ENCODE measurements at regions not wholly inside any gene's neighbourhood (a gene's known extent, or its start where the extent isn't known, plus 50 kb on each side); places are given as distances from the start of the nearest gene placed in this dataset.
A peak's percentile ranks its signal among the peaks of the same experiment; 100 is the strongest.
"Not testable (repeated sequence)": the region's sequence is repeated elsewhere in the genome, so short reads cannot be mapped to it uniquely, and the experiment has no call there.

- intact Hi-C loops (cut with DNase I): no loop called here
- no peak for ATAC-seq (ENCODE audit: poor library complexity)
- no peak for DNase-seq
Observed at GRCh38 chr2:194896871-194897270, 760.2 kb upstream of the SLC39A10 start.

GRCh38 chr2:194883711-194884110 lies 773.3 kb upstream of the SLC39A10 start:
- DNase-seq (no peak), ATAC-seq (ENCODE audit: poor library complexity) (no peak)
- intact Hi-C loops (cut with DNase I): no loop called here

GRCh38 chr2:194870974-194871535 lies 786.0 kb upstream of the SLC39A10 start:
- intact Hi-C loops (cut with DNase I): no loop called here
- DNase-seq (no peak), ATAC-seq (ENCODE audit: poor library complexity) (no peak)

- intact Hi-C loops (cut with DNase I): no loop called here
- ATAC-seq (ENCODE audit: poor library complexity) (no peak), DNase-seq (no peak)
Observed at GRCh38 chr2:194867328-194867727, 789.7 kb upstream of the SLC39A10 start.

- ATAC-seq (ENCODE audit: poor library complexity) (no peak), DNase-seq (peak; percentile 31)
- intact Hi-C loops (cut with DNase I): no loop called here
Observed at GRCh38 chr2:194854941-194855340, 802.1 kb upstream of the SLC39A10 start.

- DNase-seq (no peak), ATAC-seq (ENCODE audit: poor library complexity) (no peak)
- intact Hi-C loops (cut with DNase I): no loop called here
Observed at GRCh38 chr2:194842871-194843270, 814.2 kb upstream of the SLC39A10 start.

GRCh38 chr2:194834371-194834770 lies 822.7 kb upstream of the SLC39A10 start:
- ATAC-seq (ENCODE audit: poor library complexity): not testable (repeated sequence)

GRCh38 chr2:194826241-194826640 lies 830.8 kb upstream of the SLC39A10 start:
- intact Hi-C loops (cut with DNase I): no loop called here
- ATAC-seq (ENCODE audit: poor library complexity): no peak
- no peak for DNase-seq

More at GRCh38 chr2:194834371-194834770, 822.7 kb upstream of the SLC39A10 start:
- DNase-seq; intact Hi-C loops (cut with DNase I): not testable (repeated sequence)

- intact Hi-C loops (cut with DNase I): no loop called here
- no peak for ATAC-seq (ENCODE audit: poor library complexity)
- no peak for DNase-seq
Observed at GRCh38 chr2:194824450-194824849, 832.6 kb upstream of the SLC39A10 start.

GRCh38 chr2:194822657-194823056 lies 834.4 kb upstream of the SLC39A10 start:
- ATAC-seq (ENCODE audit: poor library complexity) (no peak), DNase-seq (no peak)
- intact Hi-C loops (cut with DNase I): no loop called here

- DNase-seq (no peak), ATAC-seq (ENCODE audit: poor library complexity) (no peak)
- intact Hi-C loops (cut with DNase I): no loop called here
Observed at GRCh38 chr2:194822097-194822496, 834.9 kb upstream of the SLC39A10 start.

- intact Hi-C loops (cut with DNase I): no loop called here
- ATAC-seq (ENCODE audit: poor library complexity): no peak
- no peak for DNase-seq
Observed at GRCh38 chr2:194819367-194819766, 837.7 kb upstream of the SLC39A10 start.

GRCh38 chr2:194815475-194815874 lies 841.6 kb upstream of the SLC39A10 start:
- ATAC-seq (ENCODE audit: poor library complexity) (no peak), DNase-seq (no peak)
- intact Hi-C loops (cut with DNase I): no loop called here

- DNase-seq (no peak), ATAC-seq (ENCODE audit: poor library complexity) (no peak)
- intact Hi-C loops (cut with DNase I): no loop called here
Observed at GRCh38 chr2:194802589-194802988, 854.4 kb upstream of the SLC39A10 start.

- ATAC-seq (ENCODE audit: poor library complexity); intact Hi-C loops (cut with DNase I); DNase-seq: not testable (repeated sequence)
Observed at GRCh38 chr2:194787071-194787470, 870.0 kb upstream of the SLC39A10 start.

- intact Hi-C loops (cut with DNase I); DNase-seq; ATAC-seq (ENCODE audit: poor library complexity): not testable (repeated sequence)
Observed at GRCh38 chr2:194771394-194771793, 885.6 kb upstream of the SLC39A10 start.

- DNase-seq (no peak), ATAC-seq (ENCODE audit: poor library complexity) (no peak)
- intact Hi-C loops (cut with DNase I): no loop called here
Observed at GRCh38 chr2:194769030-194769429, 888.0 kb upstream of the SLC39A10 start.

GRCh38 chr2:194765723-194766122 lies 891.3 kb upstream of the SLC39A10 start:
- intact Hi-C loops (cut with DNase I): no loop called here

GRCh38 chr2:194750926-194751325 lies 906.1 kb upstream of the SLC39A10 start:
- intact Hi-C loops (cut with DNase I): no loop called here
- DNase-seq: no peak
- no peak for ATAC-seq (ENCODE audit: poor library complexity)

More at GRCh38 chr2:194765723-194766122, 891.3 kb upstream of the SLC39A10 start:
- DNase-seq: no peak
- no peak for ATAC-seq (ENCODE audit: poor library complexity)

- DNase-seq: no peak
- intact Hi-C loops (cut with DNase I): no loop called here
Observed at GRCh38 chr2:194745557-194746146, 911.4 kb upstream of the SLC39A10 start.

GRCh38 chr2:194742706-194743105 lies 914.3 kb upstream of the SLC39A10 start:
- intact Hi-C loops (cut with DNase I): no loop called here
- no peak for DNase-seq
- ATAC-seq (ENCODE audit: poor library complexity): no peak

More at GRCh38 chr2:194745557-194746146, 911.4 kb upstream of the SLC39A10 start:
- no peak for ATAC-seq (ENCODE audit: poor library complexity)
